SK-N-SH (cell line): ENCODE measurements at regions not wholly inside any gene's neighbourhood (a gene's known extent, or its start where the extent isn't known, plus 50 kb on each side); places are given as distances from the start of the nearest gene placed in this dataset.

Source experiments
- EZH2phosphoT487 ChIP-seq: fragments of 200-600 bp; sonication (generic); IDR thresholded peaks from 2 replicates; pipeline ENCODE4 v1.6.1; 2017; ENCODE audit warnings: low read depth, mixed run types, mild to moderate bottlenecking, antibody characterized with exemption, moderate library complexity, borderline replicate concordance
- FOSL2 ChIP-seq: IDR thresholded peaks from 2 replicates; pipeline ENCODE4 v1.4.0; 2012; ENCODE audit warnings: low read depth, mild to moderate bottlenecking, moderate library complexity, borderline replicate concordance

- TF ChIP-seq FOSL2 (no peak), EZH2phosphoT487 (no peak)
Observed at GRCh38 chr2:8087480-8087840, 594.4 kb upstream of the ID2 start.
